Pulmonary artery endothelial cell (primary cell): ENCODE measurements at regions not wholly inside any gene's neighbourhood (a gene's known extent, or its start where the extent isn't known, plus 50 kb on each side); places are given as distances from the start of the nearest gene placed in this dataset.

Experiments used
- DNase-seq: peaks from one replicate; pipeline ENCODE4 v3.0.0-alpha.2; 2011; ENCODE audit warnings: low read depth, low spot score

DNA sequence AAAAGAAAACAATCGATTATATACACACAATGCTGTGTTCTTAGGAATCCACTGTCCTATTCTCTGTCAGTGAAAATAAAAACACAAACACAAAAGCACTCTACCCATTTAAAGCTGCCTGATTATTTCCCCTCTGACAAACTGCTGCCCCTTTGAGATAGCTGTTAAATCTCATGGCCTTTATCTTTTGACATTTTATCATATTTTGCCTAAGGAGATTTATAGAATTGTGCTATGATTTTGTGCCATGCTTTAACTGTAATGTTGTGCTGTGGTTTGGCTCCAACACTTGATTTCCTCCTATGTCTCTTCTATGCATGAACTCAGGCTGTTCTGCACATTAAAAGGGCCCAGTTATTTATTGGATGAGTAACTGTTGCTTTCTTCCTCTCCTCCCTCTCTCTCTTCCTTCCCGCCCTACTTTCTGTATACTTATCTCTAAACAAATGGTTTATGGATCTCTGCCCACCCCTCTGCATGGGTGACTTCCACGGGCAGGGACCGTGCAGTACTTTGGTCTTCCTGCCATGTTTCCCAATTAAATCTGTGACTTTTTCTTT, 1096.6 kb downstream of the TSN start:
- no peak for DNase-seq

DNA sequence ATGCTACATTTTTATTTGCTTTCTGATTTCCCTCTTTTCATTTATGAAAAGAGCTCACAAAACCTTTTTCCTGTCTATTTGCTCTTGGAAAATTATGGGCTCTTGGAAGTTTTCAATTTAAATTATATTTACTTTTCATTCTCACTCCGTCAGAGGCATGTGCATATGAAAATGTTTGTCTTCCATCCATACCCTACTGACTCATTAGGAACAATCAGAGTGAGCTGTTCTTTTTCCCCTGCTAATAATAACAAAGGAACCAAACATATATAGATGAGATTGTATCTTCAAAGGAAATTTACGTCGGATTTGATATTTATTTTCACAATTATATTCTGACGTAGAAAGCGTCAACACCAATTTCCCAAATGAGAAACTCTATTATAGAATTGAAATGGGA, 1101.2 kb downstream of the TSN start:
- no peak for DNase-seq

DNA sequence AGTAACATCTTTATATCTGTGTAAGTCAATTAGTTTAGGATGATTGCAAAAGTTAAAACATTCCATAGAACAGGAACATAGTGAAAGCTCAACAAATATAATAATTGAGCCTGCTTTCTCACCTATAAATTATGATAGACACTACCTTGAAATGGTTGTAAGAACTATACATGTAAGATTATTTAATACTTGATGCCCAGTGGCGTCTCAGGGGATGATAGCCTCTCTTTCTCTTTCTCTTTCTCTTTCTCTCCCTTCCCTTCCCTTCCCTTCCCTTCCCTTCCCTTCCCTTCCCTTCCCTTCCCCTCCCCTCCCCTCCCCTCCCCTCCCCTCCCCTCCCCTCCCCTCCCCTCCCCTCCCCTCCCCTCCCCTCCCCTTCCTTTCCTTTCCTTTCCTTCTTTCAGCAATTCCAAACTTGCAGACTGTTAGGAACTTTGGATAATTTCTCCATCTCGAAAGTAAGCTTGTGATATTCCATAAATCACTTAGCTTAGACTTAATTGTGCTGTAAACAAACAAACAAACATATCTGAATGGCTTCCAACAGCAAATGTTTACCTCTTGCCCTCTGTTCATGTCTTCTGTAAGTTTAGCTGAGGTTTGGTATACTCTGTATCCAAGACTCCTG, 1102.7 kb downstream of the TSN start:
- DNase-seq = no peak

DNA sequence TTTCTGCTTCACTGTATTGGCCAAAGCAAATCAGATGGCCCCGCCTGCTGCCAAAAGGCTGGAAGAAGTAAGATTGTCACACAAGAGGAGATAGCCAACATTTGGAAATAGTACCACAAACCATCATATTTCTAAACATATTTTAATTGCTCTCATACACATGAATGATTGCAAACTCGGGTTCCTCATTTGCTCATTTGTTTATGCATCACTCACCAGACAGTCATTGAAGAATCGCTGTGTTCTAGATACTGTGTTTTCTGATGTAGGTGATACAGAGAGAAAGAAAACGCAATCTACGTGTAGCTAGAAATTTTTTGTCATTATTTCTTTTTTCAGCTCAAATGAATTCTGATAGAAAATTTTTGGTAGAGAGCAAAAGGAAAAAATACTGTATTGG, 1103.4 kb downstream of the TSN start:
- DNase-seq = no peak

DNA sequence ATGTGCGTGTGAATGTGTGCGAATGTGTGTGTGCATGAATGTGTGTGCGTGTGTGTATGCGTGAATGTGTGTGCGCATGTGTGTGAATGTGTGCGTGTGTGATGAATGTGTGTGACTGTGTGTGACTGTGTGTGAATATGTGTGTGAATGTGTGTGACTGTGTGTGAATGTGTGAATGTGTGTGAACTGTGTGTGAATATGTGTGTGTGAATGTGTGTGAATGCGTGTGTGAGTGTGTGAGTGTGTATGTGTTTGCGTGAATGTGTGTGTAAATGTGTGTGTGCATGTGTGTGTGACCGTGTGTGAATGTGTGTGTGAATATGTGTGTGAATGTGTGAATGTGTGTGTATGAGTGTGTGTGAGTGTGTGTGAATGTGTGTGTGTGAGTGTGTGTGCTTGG, 1103.8 kb downstream of the TSN start:
- DNase-seq = no peak

DNA sequence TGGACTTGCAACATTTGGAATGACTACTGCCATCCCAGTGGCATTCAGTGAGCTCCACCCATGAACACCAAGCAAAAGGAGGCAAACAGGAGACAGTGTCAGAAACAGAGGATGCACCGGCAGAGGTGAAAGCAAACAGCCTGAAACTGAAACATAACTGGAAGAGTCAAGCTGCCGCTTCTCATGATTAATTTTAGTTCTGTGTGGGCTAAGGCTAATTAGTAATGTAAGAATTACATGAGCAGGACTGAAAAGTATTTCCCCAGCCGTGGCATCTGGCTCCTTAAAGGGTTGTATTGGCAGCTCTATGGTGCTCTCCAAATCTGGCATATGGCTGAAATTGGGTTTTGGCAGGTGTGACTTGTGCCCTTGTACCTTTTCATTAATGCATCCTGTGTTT, 1108.1 kb downstream of the TSN start:
- no peak for DNase-seq

DNA sequence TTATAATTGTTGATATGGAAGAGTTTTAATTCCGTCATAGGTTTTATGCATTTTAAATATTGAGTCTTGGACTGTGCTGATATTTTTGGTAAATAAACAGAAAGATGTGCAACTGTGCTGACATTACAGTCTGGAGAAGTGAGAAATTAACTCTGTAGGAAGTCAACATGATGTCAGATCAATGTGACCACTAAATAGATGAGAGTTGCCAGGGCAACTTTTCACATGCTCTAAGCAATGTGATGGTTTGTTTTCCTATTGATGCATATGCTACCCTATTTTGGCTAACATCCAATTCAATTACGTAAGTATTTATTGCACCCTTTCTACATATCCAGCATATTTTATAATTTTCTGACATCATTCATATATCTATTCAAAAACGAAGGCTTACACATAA, 1109.3 kb downstream of the TSN start:
- DNase-seq = no peak

DNA sequence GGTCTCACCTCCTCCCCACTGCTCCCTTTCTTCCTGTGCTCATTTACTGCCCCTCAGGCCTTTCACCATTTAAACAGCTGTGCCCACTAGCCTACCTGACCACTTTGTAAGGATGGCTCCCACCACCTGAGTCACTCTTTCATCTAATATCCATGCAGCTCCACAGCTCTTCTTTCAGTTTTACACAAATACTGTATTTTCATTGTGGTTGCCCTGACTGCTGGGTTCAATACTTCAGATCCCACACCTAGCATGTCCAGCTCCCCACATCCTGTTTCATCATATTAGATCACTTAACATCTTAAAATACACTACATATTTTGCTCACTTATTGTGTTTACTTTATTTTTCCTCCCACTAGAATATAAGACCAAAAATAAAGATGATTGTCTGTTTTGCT, 1110.6 kb downstream of the TSN start:
- DNase-seq = no peak

DNA sequence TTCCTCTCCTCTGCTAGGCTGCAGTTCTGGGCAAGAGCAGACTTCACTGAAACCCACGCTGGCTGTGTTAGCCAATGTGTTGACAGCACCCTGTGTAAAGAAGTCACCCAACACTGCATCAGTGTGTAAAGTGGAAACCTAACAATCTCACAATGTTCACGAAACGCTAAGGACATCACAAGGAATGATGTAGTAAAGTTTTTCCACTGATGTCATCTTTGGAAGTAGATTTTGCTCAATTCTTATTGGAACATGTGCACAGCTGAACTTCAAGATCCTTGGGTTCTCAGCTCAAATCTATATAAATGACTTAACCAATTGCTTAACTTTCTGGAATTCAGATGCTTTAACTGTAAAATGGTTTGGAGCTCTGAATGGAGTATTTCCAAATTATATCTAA, 1112.5 kb downstream of the TSN start:
- no peak for DNase-seq

DNA sequence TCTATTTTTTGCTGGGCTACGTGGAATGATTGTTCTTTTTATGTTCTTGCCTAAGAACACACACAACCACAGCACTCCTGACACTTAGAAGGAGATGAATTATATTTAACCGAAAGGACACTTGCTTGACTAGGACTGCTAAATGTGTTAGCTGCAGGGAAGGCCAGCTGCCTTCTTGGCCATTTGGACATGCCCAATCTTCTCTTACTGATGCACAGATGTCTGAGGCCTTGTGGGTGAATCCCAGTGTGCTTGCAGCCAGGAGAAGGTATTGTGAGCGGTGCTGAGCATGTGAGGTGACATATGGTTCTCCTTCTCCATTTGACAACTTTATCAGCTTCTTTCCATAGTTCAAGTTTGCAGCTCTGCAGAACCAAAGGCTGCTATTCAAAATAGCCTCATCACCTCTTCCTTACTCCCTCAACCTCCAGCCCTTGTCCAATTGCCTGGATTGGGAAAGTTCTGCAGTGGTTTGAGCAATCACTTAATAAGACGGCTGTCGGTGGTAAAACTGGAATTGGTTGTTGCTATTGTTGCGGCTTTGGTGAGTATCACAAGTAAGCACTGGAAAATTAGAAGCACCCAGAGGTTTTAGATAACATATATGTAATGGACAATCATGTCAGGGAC, 1113.3 kb downstream of the TSN start:
- no peak for DNase-seq

DNA sequence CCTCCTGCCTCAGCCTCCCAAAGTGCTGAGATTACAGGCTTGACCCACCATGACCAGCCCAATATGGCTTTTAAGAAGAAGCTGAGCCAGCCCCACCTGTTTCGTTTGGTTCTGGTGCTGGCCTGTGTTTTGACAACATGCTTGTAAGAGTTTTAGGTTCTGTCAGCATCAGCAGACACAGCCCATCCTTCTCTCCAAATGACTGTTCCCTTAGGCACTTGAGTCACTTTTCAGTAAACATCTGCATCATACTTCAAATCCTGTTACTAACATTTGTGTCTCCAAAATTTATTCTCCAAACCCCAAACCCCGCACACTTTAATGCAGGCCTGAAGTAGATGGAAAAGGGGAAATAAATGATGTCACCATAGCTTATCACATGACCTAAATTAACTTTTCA, 1118.5 kb downstream of the TSN start:
- no peak for DNase-seq

DNA sequence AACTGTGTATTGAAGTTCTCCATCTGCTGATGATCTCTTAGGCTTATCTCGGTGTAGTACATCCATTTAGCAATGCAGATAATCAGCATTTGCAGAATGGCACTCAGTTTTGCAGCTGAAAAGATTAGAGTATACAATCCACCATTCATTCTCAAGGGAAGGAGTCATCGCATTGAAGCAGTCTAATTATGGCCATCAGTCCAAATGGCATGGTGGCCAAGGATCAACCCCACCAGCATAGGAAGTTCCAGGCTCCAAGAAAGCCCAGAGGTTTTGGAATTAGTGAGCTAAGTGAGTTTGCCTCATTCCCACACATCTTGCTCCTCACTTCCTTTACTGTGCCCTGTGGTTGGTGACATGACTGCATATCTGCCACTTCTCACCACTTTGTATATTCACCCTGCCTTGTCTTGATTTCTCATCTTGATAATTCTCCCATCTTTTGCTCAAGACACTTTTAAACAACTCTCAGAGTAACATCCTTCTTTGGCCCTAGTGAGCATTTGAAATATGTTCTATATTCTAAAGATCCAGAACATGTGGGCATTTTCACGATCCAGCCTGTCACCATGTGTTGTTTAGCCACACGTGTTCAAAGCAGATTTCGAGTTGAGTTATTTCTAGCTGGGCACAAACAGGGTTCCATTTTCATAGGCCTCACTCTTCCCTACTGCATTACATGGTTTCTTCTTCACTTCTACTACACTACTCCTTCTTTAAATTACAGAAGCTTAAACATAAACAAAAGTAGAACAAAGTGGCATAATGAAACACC, 1119.8 kb downstream of the TSN start:
- no peak for DNase-seq

DNA sequence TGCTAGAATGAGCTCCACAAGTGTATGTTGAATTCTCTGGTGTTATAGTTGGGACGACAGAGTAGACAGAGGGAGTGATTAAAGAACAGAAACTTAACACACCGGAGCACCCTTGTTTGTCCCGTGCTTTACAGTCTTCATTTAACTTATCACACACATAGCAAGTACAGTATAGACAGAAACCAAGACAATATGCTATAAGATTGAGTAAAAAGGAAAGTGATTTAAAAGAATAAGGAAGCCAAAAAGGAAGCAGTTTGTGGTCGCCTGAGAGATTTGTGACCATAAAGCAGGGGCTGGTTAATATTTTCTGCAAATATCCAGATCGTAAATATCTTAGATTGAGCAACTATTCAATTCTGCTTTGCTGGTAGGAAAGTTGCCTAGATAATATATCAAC, 1128.4 kb downstream of the TSN start:
- DNase-seq = no peak

DNA sequence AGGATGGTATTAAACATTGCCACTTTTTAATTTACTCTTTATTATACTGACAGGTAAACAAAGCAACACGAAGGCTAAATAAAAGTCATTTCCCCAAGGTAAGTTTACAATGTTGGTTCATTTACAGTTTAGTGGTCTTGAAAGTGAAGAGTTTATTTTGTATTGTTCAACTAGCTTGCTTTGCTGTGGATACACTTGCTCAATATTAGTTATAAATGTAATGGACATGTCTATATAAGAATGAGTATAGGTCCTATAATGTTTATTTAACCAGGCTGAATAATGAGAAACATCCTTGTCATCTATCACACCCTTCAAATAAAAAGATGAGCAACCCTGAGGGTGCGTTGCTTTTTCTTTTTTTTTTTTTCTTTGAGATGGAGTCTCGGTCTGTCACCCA, 1129.4 kb downstream of the TSN start:
- DNase-seq = no peak

DNA sequence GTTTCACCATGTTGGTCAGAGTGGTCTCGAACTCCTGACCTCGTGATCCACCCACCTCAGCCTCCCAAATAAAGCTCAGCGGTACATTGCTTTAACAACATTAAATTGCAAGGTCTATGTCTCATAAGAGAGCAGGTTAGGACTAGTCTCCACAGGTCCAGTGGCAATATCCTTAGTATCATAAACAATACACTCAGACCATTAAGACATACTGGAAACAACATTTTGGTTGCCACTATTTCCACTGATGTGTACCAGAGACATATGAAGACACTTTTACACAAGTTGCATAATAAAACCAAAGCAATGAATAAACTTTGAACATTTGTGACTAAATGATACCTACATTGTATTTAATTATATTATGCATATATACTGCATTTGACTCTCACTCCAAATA, 1130.0 kb downstream of the TSN start:
- DNase-seq = no peak

DNA sequence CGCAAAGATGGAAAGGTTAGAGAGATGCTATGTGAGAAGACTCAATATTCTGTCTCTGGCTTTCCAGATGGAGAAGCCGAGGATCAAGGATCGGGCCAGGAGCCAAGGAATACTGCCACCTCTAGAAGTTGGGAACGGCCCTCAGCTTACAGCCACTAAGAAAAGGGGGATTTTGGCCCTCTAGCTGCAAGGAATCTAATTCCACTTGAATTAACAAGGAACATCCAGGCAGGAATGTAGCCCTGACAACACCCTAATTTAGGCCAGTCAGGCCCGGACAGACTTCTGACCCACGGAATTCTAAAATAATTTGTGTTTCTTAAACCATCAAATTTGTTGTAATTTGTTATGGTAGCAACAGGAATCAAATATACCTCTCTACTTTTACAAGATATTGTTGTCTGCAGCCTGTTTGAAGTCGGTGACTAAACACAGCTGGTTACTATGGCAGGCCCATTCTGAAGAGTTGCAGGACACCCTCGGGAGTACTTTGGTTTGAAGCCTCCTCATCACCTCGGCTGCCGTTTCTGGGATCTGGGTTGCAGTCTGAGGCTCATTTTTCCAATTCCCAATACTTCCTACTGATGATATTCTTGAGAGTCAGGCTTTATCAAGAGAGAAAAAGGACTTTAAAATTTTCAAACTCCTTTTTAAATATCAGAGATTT, 1131.2 kb downstream of the TSN start:
- no peak for DNase-seq

DNA sequence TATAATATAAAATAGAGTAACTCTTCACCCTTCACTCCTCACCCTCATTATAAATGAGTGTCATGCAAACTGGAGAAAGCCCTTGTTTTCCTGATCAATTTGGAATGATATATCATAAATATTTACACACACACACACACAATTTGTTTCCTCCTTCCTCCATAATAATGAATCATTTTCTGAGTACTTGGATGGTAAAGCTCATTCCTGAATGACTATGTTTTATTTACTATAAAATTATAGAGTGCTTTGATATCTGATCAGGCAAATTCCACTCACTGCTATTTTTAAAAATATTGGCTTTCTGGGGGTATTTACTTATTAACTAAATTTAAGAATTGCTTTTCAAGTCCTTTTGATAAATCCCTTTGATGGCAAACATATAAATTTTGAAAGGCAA, 1125.5 kb upstream of the CNTNAP5 start:
- no peak for DNase-seq

DNA sequence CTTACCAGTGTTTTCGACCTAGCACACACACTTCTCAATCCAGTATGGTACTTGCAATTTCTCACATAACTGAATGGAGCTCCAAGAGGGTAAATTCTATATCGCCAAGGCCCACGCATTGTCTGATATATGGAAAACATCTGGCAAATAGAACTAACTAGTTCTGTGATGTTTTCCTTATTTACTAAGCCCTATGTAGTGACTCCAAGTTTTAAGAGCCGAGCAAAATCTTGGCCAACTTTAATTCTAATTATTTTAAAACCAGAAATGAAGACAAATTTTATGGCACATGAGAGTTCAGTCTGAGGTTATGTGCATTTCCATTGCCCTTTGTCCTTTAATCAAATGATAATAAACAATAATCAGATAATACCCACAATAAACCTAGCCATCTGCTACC, 1119.7 kb upstream of the CNTNAP5 start:
- no peak for DNase-seq

DNA sequence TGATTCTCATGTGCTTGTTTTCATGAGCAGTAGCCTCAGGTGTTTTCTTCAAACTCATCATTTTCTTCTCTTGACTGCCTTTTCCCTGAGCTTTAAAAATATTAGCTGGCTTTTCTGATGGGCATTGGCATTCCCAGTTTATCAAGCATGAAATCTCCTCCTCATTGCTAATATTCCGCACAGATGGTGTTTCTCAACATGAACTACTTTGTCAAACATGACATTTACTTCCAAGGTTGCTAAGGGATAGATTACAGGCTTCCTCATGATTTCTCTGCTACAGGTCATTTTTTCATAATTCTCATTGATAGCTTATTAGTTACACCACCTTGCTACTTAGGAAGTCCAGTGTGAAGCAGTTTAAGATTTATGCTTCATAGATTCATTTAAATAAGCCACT, 1116.9 kb upstream of the CNTNAP5 start:
- no peak for DNase-seq

DNA sequence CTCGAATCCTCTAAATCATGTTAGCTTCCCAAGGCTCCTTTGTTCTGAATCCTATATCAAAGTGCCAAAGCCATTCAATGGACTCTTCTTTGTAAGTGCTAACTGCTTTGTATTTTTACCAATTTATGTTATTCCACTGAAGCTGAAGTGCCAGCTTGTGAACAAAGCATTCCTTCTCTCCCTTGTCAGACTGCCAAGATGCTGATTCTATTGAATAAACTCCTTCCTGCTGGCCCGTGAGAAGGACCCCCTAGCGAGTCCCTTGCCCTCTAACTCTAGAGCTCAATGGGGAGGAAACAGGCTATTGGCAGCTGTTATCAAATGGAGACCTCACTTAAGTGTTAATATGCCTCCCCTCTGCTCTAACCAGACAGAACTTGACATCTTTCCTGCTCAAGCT, 1097.9 kb upstream of the CNTNAP5 start:
- no peak for DNase-seq

DNA sequence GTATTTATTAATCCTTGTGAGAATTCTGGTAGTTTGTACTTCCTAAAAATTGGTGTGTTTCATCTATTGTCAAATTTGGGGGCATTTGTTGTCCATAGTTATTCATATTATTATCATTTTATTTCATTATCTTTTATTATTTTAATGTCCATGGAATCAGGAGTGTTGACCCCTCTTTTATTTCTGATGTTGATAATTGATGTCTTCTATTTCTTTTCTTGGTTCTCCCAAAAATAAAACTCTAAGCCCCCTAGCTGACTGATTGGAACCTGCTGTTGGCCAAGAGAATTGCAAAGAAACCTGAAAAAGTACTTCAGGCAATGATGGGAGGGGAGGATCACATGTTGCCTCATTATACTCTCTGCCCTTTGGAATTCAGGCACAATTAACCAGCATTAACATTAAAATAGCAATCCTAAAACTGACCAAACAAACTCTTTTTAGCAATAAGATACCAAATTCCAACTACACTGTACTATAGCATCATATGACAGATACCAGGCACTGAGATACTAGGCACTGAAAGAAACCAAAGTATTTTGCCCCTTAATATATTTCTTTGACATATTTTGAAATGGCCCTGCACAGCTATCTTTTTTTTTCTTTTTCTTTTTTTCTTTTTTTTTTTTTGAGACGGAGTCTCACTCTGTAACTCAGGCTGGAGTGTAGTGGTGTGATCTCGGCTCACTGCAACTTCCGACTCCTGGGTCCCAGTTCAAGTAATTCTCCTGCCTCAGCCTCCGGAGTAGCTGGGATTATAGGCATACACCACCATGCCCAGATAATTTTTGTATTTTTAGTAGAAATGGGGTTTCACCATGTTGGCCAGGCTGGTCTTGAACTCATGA, 1097.2 kb upstream of the CNTNAP5 start:
- no peak for DNase-seq
